ENCODE measurements at regions not wholly inside any gene's neighbourhood (a gene's known extent, or its start where the extent isn't known, plus 50 kb on each side); places are given as distances from the start of the nearest gene placed in this dataset.

DNA sequence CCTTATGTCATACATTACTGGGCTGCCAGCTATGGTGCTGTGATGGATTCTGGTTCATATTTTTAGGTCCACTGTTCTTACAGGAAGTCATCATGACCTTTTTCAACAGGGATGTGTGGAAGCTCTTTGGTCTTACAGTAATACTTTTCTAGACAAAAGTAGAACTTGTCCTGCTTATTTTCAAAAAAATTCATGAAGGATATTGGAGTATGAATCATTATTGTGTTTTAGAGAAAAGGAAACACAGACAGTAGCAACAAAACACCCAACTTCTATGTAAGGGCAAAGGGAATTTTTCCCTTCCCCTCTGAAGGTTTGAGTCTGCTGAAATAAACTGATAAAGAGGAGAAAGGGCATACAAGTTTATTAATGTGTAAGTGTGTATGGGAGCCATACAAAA, 54.7 kb upstream of the FAM9C start:
- TF ChIP-seq, protein P1, sequence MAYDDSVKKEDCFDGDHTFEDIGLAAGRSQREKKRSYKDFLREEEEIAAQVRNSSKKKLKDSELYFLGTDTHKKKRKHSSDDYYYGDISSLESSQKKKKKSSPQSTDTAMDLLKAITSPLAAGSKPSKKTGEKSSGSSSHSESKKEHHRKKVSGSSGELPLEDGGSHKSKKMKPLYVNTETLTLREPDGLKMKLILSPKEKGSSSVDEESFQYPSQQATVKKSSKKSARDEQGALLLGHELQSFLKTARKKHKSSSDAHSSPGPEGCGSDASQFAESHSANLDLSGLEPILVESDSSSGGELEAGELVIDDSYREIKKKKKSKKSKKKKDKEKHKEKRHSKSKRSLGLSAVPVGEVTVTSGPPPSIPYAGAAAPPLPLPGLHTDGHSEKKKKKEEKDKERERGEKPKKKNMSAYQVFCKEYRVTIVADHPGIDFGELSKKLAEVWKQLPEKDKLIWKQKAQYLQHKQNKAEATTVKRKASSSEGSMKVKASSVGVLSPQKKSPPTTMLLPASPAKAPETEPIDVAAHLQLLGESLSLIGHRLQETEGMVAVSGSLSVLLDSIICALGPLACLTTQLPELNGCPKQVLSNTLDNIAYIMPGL (CRISPR knock-in tag; IDR thresholded peaks at IDR 0.05; ENCODE audit: borderline replicate concordance), result no peak
- TF ChIP-seq POLR2A (IDR thresholded peaks at IDR 0.05; ENCODE audit: low read length), result no peak
- TF ChIP-seq, protein P2, sequence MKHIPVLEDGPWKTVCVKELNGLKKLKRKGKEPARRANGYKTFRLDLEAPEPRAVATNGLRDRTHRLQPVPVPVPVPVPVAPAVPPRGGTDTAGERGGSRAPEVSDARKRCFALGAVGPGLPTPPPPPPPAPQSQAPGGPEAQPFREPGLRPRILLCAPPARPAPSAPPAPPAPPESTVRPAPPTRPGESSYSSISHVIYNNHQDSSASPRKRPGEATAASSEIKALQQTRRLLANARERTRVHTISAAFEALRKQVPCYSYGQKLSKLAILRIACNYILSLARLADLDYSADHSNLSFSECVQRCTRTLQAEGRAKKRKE (CRISPR knock-in tag; IDR thresholded peaks at IDR 0.05; ENCODE audit: low read depth), result no peak
